Brain microvascular endothelial cell (primary cell): ENCODE measurements at regions not wholly inside any gene's neighbourhood (a gene's known extent, or its start where the extent isn't known, plus 50 kb on each side); places are given as distances from the start of the nearest gene placed in this dataset.

Experiments used
- DNase-seq: peaks from one replicate; pipeline ENCODE4 v3.0.0-alpha.2; 2020
- H3K27ac ChIP-seq: fragments of 250-450 bp; sonication (Bioruptor Pico); 2 replicates; pipeline ENCODE4 v1.5.1; 2020; ENCODE audit warnings: mild to moderate bottlenecking, moderate library complexity
- H3K27me3 ChIP-seq: fragments of 250-450 bp; sonication (Bioruptor Pico); replicated peaks from 2 replicates; pipeline ENCODE4 v1.5.1; 2020; ENCODE audit warnings: mild to moderate bottlenecking
- H3K36me3 ChIP-seq: fragments of 250-450 bp; sonication (Bioruptor Pico); replicated peaks from 2 replicates; pipeline ENCODE4 v1.5.1; 2020; ENCODE audit warnings: mild to moderate bottlenecking
- H3K4me3 ChIP-seq: 2 replicates; pipeline ENCODE4 v1.5.1; 2011; ENCODE audit warnings: low read depth, mild to moderate bottlenecking, control low read depth, low read length, moderate library complexity
- CTCF ChIP-seq: IDR thresholded peaks from 2 replicates; pipeline ENCODE4 v1.5.1; 2011; ENCODE audit warnings: low read depth, mild to moderate bottlenecking, moderate library complexity, low read length, control low read depth, inconsistent platforms; ENCODE audit errors: missing control alignments
- in situ Hi-C: cut with HindIII; loops from 2 replicates; pipeline ENCODE4 v1.10.0; 2017; ENCODE audit warnings: low sequenced_read_pairs, low pct_ligation_motif_present

DNA sequence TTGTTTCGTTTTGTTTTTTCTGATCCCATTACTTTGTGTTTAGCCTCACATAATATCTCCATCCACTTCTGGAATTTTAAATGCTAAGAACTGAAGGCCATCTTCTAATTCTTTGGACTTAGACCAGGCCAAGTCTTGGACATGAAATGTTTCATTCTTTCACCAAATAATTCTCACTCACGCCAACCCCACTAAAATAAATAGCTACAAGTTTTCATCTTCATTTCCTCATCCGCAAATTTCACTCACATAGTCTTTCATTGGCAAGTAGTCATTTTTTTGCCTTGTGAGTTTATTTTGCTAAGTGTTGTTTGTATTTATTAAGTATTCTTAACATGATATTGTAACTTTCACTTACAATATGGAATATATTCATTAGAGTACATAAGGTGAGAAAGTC lies 1188.6 kb upstream of the SEMA6A start:
- no peak for DNase-seq
- Histone ChIP-seq H3K4me3 (no peak overlapping the region), H3K36me3 (no peaks in the 10 kb centered on the region), H3K27me3 (no peaks in the 10 kb centered on the region), H3K27ac (no peak overlapping the region)
- no peak for TF ChIP-seq CTCF
- in situ Hi-C loops = no loop called here

GRCh38 chr5:117761186-117761585 lies 1186.6 kb upstream of the SEMA6A start:
- Histone ChIP-seq H3K27me3 (no peaks in the 10 kb centered on the region), H3K36me3 (no peaks in the 10 kb centered on the region), H3K4me3 (no peak overlapping the region), H3K27ac (no peak overlapping the region)
- no peak for TF ChIP-seq CTCF
- in situ Hi-C loops = no loop called here
- DNase-seq = no peak

DNA sequence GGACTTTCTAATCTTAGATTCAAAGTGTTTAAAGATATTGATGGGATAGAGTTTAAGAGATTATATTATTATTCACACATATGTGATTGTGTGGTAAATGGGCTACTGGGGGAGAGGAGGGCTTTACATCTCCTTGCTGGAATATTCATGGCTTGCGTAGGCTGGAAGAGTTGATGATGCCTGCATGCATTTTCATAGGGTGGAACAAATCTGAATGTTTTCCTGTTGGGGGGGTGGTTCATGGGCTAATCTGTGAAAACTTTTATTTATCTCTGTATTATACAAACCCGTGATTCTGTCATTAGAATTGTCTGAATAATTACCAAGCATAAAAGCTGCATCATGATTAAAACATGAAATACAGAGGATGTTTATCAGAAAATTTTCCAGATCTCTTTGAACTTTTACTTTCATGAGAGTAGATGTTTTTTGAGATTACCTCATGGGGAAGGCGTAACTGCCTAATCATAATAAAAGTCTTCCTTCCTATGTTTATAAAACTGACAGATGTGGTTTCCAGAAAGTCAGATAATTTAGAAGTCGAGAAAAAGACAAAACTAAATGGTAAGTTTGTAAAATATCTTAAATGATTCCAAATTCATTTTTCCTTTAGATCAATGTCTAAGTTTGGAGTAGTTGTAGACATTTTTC lies 1185.4 kb upstream of the SEMA6A start:
- Histone ChIP-seq H3K4me3 (no peak overlapping the region), H3K36me3 (no peaks in the 10 kb centered on the region), H3K27me3 (no peaks in the 10 kb centered on the region), H3K27ac (no peak overlapping the region)
- no peak for TF ChIP-seq CTCF
- in situ Hi-C loops = no loop called here
- DNase-seq = no peak

- Histone ChIP-seq H3K4me3 (no peak overlapping the region), H3K27me3 (no peaks in the 10 kb centered on the region), H3K36me3 (no peaks in the 10 kb centered on the region), H3K27ac (no peak overlapping the region)
- in situ Hi-C loops = no loop called here
- no peak for DNase-seq
- no peak for TF ChIP-seq CTCF
These were observed 1177.8 kb upstream of the SEMA6A start for GRCh38 chr5:117752403-117752802.

GRCh38 chr5:117748336-117748735 lies 1173.7 kb upstream of the SEMA6A start:
- DNase-seq = no peak
- no peak overlapping the region for H3K27ac ChIP-seq
- H3K27me3 ChIP-seq = no peaks in the 10 kb centered on the region
- no peaks in the 10 kb centered on the region for H3K36me3 ChIP-seq
- H3K4me3 ChIP-seq = no peak overlapping the region
- in situ Hi-C loops = no loop called here
- TF ChIP-seq CTCF = no peak

GRCh38 chr5:117743337-117743736 lies 1168.7 kb upstream of the SEMA6A start:
- Histone ChIP-seq H3K4me3 (no peak overlapping the region), H3K27me3 (no peaks in the 10 kb centered on the region), H3K36me3 (no peaks in the 10 kb centered on the region), H3K27ac (no peak overlapping the region)
- in situ Hi-C loops = no loop called here
- DNase-seq = no peak
- no peak for TF ChIP-seq CTCF
